Cardiac muscle cell (in vitro differentiated cells and primary cell): ENCODE measurements at regions not wholly inside any gene's neighbourhood (a gene's known extent, or its start where the extent isn't known, plus 50 kb on each side); places are given as distances from the start of the nearest gene placed in this dataset.

Experiments
- DNase-seq, 2 donors: peaks; one replicate each; pipeline versions ENCODE4 v3.0.0 to v3.0.0-alpha.2; 2010 to 2017; ENCODE audit warnings: low read depth in 1 of 2, low spot score in 1 of 2
- H3K27ac ChIP-seq: fragments of 200-600 bp; sonication (generic); 2 replicates; pipeline ENCODE4 v1.5.1; 2016
- H3K27me3 ChIP-seq: fragments of 200-600 bp; sonication (generic); 2 replicates; pipeline ENCODE4 v1.6.0; 2016; ENCODE audit warnings: control low read depth
- H3K36me3 ChIP-seq: fragments of 200-600 bp; sonication (generic); 2 replicates; pipeline ENCODE4 v1.5.1; 2016; ENCODE audit warnings: control low read depth
- H3K4me1 ChIP-seq: fragments of 200-600 bp; sonication (generic); 2 replicates; pipeline ENCODE4 v1.8.1; 2017; ENCODE audit warnings: low read depth, mild to moderate bottlenecking, mixed run types
- H3K4me3 ChIP-seq: fragments of 200-600 bp; sonication (generic); 2 replicates; pipeline ENCODE4 v1.5.1; 2016; ENCODE audit warnings: mild to moderate bottlenecking
- H3K9me3 ChIP-seq: fragments of 200-600 bp; sonication (generic); 2 replicates; pipeline ENCODE4 v1.5.1; 2017; ENCODE audit warnings: low read depth, mild to moderate bottlenecking, control low read depth
- TF ChIP-seq, protein P1 (sequence below): IDR thresholded peaks from 2 replicates; pipeline ENCODE4 v1.5.1; 2012; ENCODE audit warnings: low read depth, mild to moderate bottlenecking, low read length

DNA sequence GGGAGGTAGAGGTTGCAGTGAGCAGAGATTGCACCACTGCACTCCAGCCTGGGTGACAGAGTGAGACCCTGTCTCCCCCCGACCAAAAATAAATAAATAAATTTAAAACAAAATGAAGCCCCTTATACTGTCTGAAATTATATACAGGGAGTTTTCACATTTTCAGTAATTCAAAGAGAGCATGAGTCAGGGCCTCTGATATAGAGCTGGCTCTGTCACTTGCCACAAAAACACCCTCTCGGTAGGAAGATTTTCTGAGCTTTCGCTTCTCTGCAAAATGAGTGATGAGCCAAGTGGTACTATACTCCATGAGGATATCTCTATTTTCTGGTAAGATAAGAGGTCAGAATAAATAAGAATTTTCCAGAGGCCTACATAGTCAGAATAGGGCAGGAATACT is 462.9 kb downstream of the COG6 start:
- Histone ChIP-seq H3K36me3 (no peaks in the 10 kb centered on the region), H3K27me3 (no peaks in the 10 kb centered on the region), H3K27ac (no peak overlapping the region), H3K4me1 (peaks cover 5% of the 10 kb centered on the region), H3K4me3 (no peak overlapping the region), H3K9me3 (no peaks in the 10 kb centered on the region)
- DNase-seq = no peak
- TF ChIP-seq, protein P1, sequence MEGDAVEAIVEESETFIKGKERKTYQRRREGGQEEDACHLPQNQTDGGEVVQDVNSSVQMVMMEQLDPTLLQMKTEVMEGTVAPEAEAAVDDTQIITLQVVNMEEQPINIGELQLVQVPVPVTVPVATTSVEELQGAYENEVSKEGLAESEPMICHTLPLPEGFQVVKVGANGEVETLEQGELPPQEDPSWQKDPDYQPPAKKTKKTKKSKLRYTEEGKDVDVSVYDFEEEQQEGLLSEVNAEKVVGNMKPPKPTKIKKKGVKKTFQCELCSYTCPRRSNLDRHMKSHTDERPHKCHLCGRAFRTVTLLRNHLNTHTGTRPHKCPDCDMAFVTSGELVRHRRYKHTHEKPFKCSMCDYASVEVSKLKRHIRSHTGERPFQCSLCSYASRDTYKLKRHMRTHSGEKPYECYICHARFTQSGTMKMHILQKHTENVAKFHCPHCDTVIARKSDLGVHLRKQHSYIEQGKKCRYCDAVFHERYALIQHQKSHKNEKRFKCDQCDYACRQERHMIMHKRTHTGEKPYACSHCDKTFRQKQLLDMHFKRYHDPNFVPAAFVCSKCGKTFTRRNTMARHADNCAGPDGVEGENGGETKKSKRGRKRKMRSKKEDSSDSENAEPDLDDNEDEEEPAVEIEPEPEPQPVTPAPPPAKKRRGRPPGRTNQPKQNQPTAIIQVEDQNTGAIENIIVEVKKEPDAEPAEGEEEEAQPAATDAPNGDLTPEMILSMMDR = no peak

DNA sequence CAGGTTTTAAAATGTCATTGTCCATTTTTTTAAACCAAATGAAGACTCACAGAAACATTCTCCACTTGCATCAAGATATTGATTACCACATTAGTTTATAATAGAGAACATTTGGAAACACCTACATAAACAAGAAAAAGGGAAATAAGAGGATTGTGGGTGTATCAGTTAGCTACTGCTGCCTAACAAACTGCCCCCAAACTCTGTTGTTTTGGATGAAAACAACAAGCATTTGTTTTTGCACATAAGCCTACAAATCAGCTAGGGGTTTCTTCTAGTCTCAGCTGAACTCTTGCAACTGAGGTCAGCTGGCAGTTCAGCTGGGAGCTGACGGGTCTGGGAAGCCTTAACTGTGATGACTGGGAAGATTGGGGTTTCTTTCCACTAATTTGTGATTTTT is 464.4 kb downstream of the COG6 start:
- Histone ChIP-seq H3K4me1 (peaks cover 5% of the 10 kb centered on the region), H3K36me3 (no peaks in the 10 kb centered on the region), H3K9me3 (no peaks in the 10 kb centered on the region), H3K4me3 (no peak overlapping the region), H3K27me3 (no peaks in the 10 kb centered on the region), H3K27ac (no peak overlapping the region)
- DNase-seq = no peak
- TF ChIP-seq, protein P1 = no peak

- no peak overlapping the region for H3K27ac ChIP-seq
- TF ChIP-seq, protein P1 = no peak
- H3K9me3 ChIP-seq = no peaks in the 10 kb centered on the region
- no peak overlapping the region for H3K4me3 ChIP-seq
- H3K27me3 ChIP-seq = no peaks in the 10 kb centered on the region
- no peaks in the 10 kb centered on the region for H3K36me3 ChIP-seq
- peaks cover 5% of the 10 kb centered on the region for H3K4me1 ChIP-seq
- peak in 1 of 2 donors; percentile 88 for DNase-seq
Measured at GRCh38 chr13:40120288-40120687, 464.8 kb downstream of the COG6 start.

GRCh38 chr13:40120781-40121180 is 465.3 kb downstream of the COG6 start:
- H3K36me3 ChIP-seq = no peaks in the 10 kb centered on the region
- H3K4me1 ChIP-seq = peaks cover 5% of the 10 kb centered on the region
- H3K27ac ChIP-seq = no peak overlapping the region
- H3K9me3 ChIP-seq = no peaks in the 10 kb centered on the region
- no peak overlapping the region for H3K4me3 ChIP-seq
- peak in 1 of 2 donors; percentile 75 for DNase-seq
- TF ChIP-seq, protein P1 = no peak
- H3K27me3 ChIP-seq = no peaks in the 10 kb centered on the region

DNA sequence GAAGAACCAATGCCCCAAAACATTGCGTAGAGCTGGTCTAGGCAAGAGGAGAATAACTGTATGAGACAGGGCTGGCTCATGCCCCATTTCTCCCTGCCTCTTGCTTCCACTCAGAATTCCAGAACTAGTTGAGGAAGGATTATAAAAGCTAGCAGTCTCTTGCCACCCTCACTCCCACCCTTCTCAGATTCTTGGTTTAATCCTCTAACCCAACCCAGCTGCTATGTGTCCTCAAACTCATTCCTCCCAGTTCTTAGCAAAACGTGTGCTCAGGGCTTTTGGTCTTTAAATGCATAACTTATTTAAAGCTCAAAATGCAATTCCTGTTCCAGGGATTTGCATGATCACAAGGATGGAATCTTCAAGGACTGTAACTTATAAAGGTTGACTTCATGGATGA is 466.3 kb downstream of the COG6 start:
- TF ChIP-seq, protein P1 = no peak
- H3K4me3 ChIP-seq = no peak overlapping the region
- H3K4me1 ChIP-seq = no peaks in the 10 kb centered on the region
- DNase-seq = no peak
- H3K36me3 ChIP-seq = no peaks in the 10 kb centered on the region
- H3K27me3 ChIP-seq = no peaks in the 10 kb centered on the region
- no peaks in the 10 kb centered on the region for H3K9me3 ChIP-seq
- no peak overlapping the region for H3K27ac ChIP-seq

GRCh38 chr13:40123962-40124632 is 468.6 kb downstream of the COG6 start:
- no peak for DNase-seq
- H3K9me3 ChIP-seq = no peaks in the 10 kb centered on the region
- no peaks in the 10 kb centered on the region for H3K27me3 ChIP-seq
- TF ChIP-seq, protein P1 = no peak
- no peak overlapping the region for H3K4me3 ChIP-seq
- H3K27ac ChIP-seq = no peak overlapping the region
- no peaks in the 10 kb centered on the region for H3K36me3 ChIP-seq
- H3K4me1 ChIP-seq = no peaks in the 10 kb centered on the region
